Endodermal cell (in vitro differentiated cells): ENCODE measurements at regions not wholly inside any gene's neighbourhood (a gene's known extent, or its start where the extent isn't known, plus 50 kb on each side); places are given as distances from the start of the nearest gene placed in this dataset.

Experiments used
- DNase-seq: peaks from one replicate; pipeline ENCODE4 v3.0.0-alpha.2; 2017
- H3K27ac ChIP-seq: 2 replicates; pipeline ENCODE4 v1.5.1; 2013; ENCODE audit warnings: mild to moderate bottlenecking, low read depth, low read length, moderate library complexity
- H3K27me3 ChIP-seq: 2 replicates; pipeline ENCODE4 v1.6.1; 2013; ENCODE audit warnings: mild to moderate bottlenecking, low read length, moderate library complexity; ENCODE audit not compliant: insufficient read depth, control insufficient read depth, poor library complexity, severe bottlenecking
- H3K36me3 ChIP-seq: 2 replicates; pipeline ENCODE4 v1.7.0; 2013; ENCODE audit warnings: mild to moderate bottlenecking, low read length, moderate library complexity; ENCODE audit not compliant: control insufficient read depth, insufficient read depth
- H3K4me1 ChIP-seq: one replicate; pipeline ENCODE4 v1.7.0; 2013; ENCODE audit warnings: low read length; ENCODE audit not compliant: control insufficient read depth, insufficient read depth
- H3K4me3 ChIP-seq: 2 replicates; pipeline ENCODE4 v1.5.1; 2013; ENCODE audit warnings: mild to moderate bottlenecking, low read length, moderate library complexity
- H3K9ac ChIP-seq: 2 replicates; pipeline ENCODE4 v1.6.1; 2013; ENCODE audit warnings: mild to moderate bottlenecking, low read length, moderate library complexity; ENCODE audit not compliant: poor library complexity, severe bottlenecking; ENCODE audit errors: extremely low read depth
- H3K9me3 ChIP-seq: 2 replicates; pipeline ENCODE4 v1.6.1; 2013; ENCODE audit warnings: mild to moderate bottlenecking, low read length, moderate library complexity; ENCODE audit not compliant: control insufficient read depth
- H3K27ac Mint-ChIP-seq: 2 replicates; pipeline ENCODE4 v1.8.0; 2020; ENCODE audit warnings: mixed read lengths
- H3K27me3 Mint-ChIP-seq: 2 replicates; pipeline ENCODE4 v1.8.0; 2021; ENCODE audit warnings: mild to moderate bottlenecking, mixed read lengths; ENCODE audit not compliant: insufficient read depth
- H3K36me3 Mint-ChIP-seq: 2 replicates; pipeline ENCODE4 v1.8.0; 2020; ENCODE audit warnings: low read depth, mixed read lengths
- H3K4me1 Mint-ChIP-seq: 2 replicates; pipeline ENCODE4 v1.8.0; 2020; ENCODE audit warnings: mixed read lengths
- H3K4me3 Mint-ChIP-seq: 2 replicates; pipeline ENCODE4 v1.8.0; 2020; ENCODE audit warnings: mild to moderate bottlenecking, moderate library complexity, mixed read lengths
- H3K9me3 Mint-ChIP-seq: 2 replicates; pipeline ENCODE4 v1.8.0; 2020; ENCODE audit warnings: mild to moderate bottlenecking, mixed read lengths
- CTCF ChIP-seq: fragments of 200-600 bp; sonication (generic); conservative IDR thresholded peaks from 2 replicates; pipeline ENCODE4 v1.5.0; 2021; ENCODE audit warnings: antibody characterized with exemption, mild to moderate bottlenecking
- WGBS, 2 experiments: methylation state at CpG; one replicate each; pipeline versions ENCODE4 v1.1.5 to v1.1.7; 2013; ENCODE audit warnings: missing lambda C conversion rate in 2 of 2, mixed read lengths in 1 of 2; ENCODE audit not compliant: insufficient coverage in 1 of 2, insufficient read length in 1 of 2; 5-methylcytosine and 5-hydroxymethylcytosine counted together

- Histone ChIP-seq H3K4me3 (no peak overlapping the region), H3K9me3 (peaks cover 4% of the 10 kb centered on the region), H3K9ac (no peak overlapping the region), H3K27me3 (no peaks in the 10 kb centered on the region), H3K4me1 (no peaks in the 10 kb centered on the region), H3K27ac (no peak overlapping the region), H3K36me3 (no peaks in the 10 kb centered on the region)
- TF ChIP-seq CTCF, result no peak
- Mint-ChIP-seq H3K4me3 (no peak overlapping the region), H3K27me3 (no peaks in the 10 kb centered on the region), H3K27ac (no peak overlapping the region), H3K4me1 (no peaks in the 10 kb centered on the region), H3K9me3 (peaks cover 2% of the 10 kb centered on the region), H3K36me3 (no peaks in the 10 kb centered on the region)
- DNase-seq, result no peak
- 82% methylated on average over 1 of the region's 1 CpG; no CpG with 5 or more reads in 1 of the 2 experiments for WGBS, 2 experiments
Measured at GRCh38 chr5:71873191-71873591, 154.1 kb downstream of the CARTPT start.

GRCh38 chr5:71874521-71874920 lies 155.4 kb downstream of the CARTPT start:
- H3K36me3 Mint-ChIP-seq, result no peaks in the 10 kb centered on the region
- H3K9me3 Mint-ChIP-seq, result peaks cover 2% of the 10 kb centered on the region
- no peaks in the 10 kb centered on the region for H3K4me1 ChIP-seq
- H3K27me3 Mint-ChIP-seq, result no peaks in the 10 kb centered on the region
- peaks cover 4% of the 10 kb centered on the region for H3K9me3 ChIP-seq
- DNase-seq, result no peak
- no peaks in the 10 kb centered on the region for H3K36me3 ChIP-seq
- TF ChIP-seq CTCF, result no peak
- H3K4me3 ChIP-seq, result no peak overlapping the region
- no peaks in the 10 kb centered on the region for H3K27me3 ChIP-seq
- H3K27ac Mint-ChIP-seq, result no peak overlapping the region
- no peaks in the 10 kb centered on the region for H3K4me1 Mint-ChIP-seq
- no peak overlapping the region for H3K4me3 Mint-ChIP-seq
- no peak overlapping the region for H3K27ac ChIP-seq
- H3K9ac ChIP-seq, result no peak overlapping the region
- WGBS, 2 experiments, result 45% methylated on average over 2 of the region's 2 CpGs; no CpG with 5 or more reads in 1 of the 2 experiments

GRCh38 chr5:71877511-71877910 lies 158.4 kb downstream of the CARTPT start:
- Histone ChIP-seq H3K9ac (no peak overlapping the region), H3K4me3 (no peak overlapping the region), H3K27me3 (no peaks in the 10 kb centered on the region), H3K36me3 (no peaks in the 10 kb centered on the region), H3K4me1 (peaks cover 3% of the 10 kb centered on the region), H3K27ac (no peak overlapping the region), H3K9me3 (peaks cover 4% of the 10 kb centered on the region)
- H3K36me3 Mint-ChIP-seq, result no peaks in the 10 kb centered on the region
- peaks cover 9% of the 10 kb centered on the region for H3K4me1 Mint-ChIP-seq
- H3K27ac Mint-ChIP-seq, result no peak overlapping the region
- H3K9me3 Mint-ChIP-seq, result no peaks in the 10 kb centered on the region
- H3K4me3 Mint-ChIP-seq, result no peak overlapping the region
- no peak for DNase-seq
- no peak for TF ChIP-seq CTCF
- H3K27me3 Mint-ChIP-seq, result peaks cover 3% of the 10 kb centered on the region
- WGBS, 2 experiments, result 71 to 95% methylated on average over 1 of the region's 1 CpG
